Hepatocyte (in vitro differentiated cells): ENCODE measurements at regions not wholly inside any gene's neighbourhood (a gene's known extent, or its start where the extent isn't known, plus 50 kb on each side); places are given as distances from the start of the nearest gene placed in this dataset.
A peak's percentile ranks its signal among the peaks of the same experiment; 100 is the strongest.

ENCODE experiments used
- DNase-seq: peaks from one replicate; pipeline ENCODE4 v3.0.0-alpha.2; 2016; ENCODE audit warnings: low spot score
- H2AFZ ChIP-seq: fragments of 200-600 bp; sonication (generic); 2 replicates; pipeline ENCODE4 v1.6.0; 2016; ENCODE audit warnings: antibody characterized with exemption, mild to moderate bottlenecking
- H3K27ac ChIP-seq: fragments of 200-600 bp; sonication (generic); 2 replicates; pipeline ENCODE4 v1.5.1; 2016; ENCODE audit warnings: mild to moderate bottlenecking
- H3K27me3 ChIP-seq: fragments of 200-600 bp; sonication (generic); 2 replicates; pipeline ENCODE4 v1.6.1; 2016
- H3K36me3 ChIP-seq: fragments of 200-600 bp; sonication (generic); replicated peaks from 2 replicates; pipeline ENCODE4 v1.5.1; 2016; ENCODE audit warnings: low read depth; ENCODE audit not compliant: insufficient read depth
- H3K4me1 ChIP-seq: fragments of 200-600 bp; sonication (generic); 2 replicates; pipeline ENCODE4 v1.5.1; 2016; ENCODE audit warnings: mild to moderate bottlenecking, moderate library complexity; ENCODE audit not compliant: insufficient read depth
- H3K4me2 ChIP-seq: fragments of 200-600 bp; sonication (generic); 2 replicates; pipeline ENCODE4 v1.6.0; 2016
- H3K4me3 ChIP-seq: fragments of 200-600 bp; sonication (generic); 2 replicates; pipeline ENCODE4 v1.5.1; 2016; ENCODE audit warnings: mild to moderate bottlenecking
- H3K79me2 ChIP-seq: fragments of 200-600 bp; sonication (generic); 2 replicates; pipeline ENCODE4 v1.6.0; 2017; ENCODE audit warnings: mild to moderate bottlenecking
- H3K9me2 ChIP-seq: fragments of 200-600 bp; sonication (generic); replicated peaks from 2 replicates; pipeline ENCODE4 v1.6.0; 2017; ENCODE audit warnings: mild to moderate bottlenecking; ENCODE audit not compliant: insufficient read depth
- H3K9me3 ChIP-seq: fragments of 200-600 bp; sonication (generic); 2 replicates; pipeline ENCODE4 v1.5.1; 2016; ENCODE audit warnings: low read depth, mild to moderate bottlenecking
- H4K20me1 ChIP-seq: fragments of 200-600 bp; sonication (generic); 2 replicates; pipeline ENCODE4 v1.6.0; 2016; ENCODE audit warnings: mild to moderate bottlenecking; ENCODE audit not compliant: insufficient read depth, poor library complexity, severe bottlenecking
- CTCF ChIP-seq: fragments of 200-600 bp; sonication (generic); IDR thresholded peaks from 2 replicates; pipeline ENCODE4 v1.5.1; 2016; ENCODE audit warnings: antibody characterized with exemption, mild to moderate bottlenecking; ENCODE audit not compliant: poor library complexity
- EZH2 ChIP-seq: fragments of 200-600 bp; sonication (generic); IDR thresholded peaks from 2 replicates; pipeline ENCODE4 v1.6.1; 2016; ENCODE audit warnings: antibody characterized with exemption, mild to moderate bottlenecking, borderline replicate concordance
- EZH2phosphoT487 ChIP-seq: fragments of 200-600 bp; sonication (generic); IDR thresholded peaks from one replicate; pipeline ENCODE4 v1.6.1; 2018; ENCODE audit warnings: antibody characterized with exemption, mild to moderate bottlenecking, low read depth, moderate library complexity; ENCODE audit not compliant: unreplicated experiment, severe bottlenecking
- WGBS: methylation state at CpG from one replicate; pipeline ENCODE4 v1.1.6; 2016; ENCODE audit warnings: low lambda C conversion rate; ENCODE audit errors: missing lambda C conversion rate; 5-methylcytosine and 5-hydroxymethylcytosine counted together

GRCh38 chr9:676780-677438, 164.6 kb upstream of the DMRT1 start:
- TF ChIP-seq EZH2 (no peak), EZH2phosphoT487 (no peak), CTCF (no peak)
- peak overlapping the region; percentile 28 for H2AFZ ChIP-seq
- WGBS = 39% methylated on average over 3 of the region's 3 CpGs

GRCh38 chr9:677461-678097, 163.9 kb upstream of the DMRT1 start:
- H3K9me3 ChIP-seq = no peaks in the 10 kb centered on the region
- H3K4me2 ChIP-seq = peak overlapping the region; percentile 71
- TF ChIP-seq CTCF (no peak), EZH2phosphoT487 (no peak), EZH2 (no peak)
- DNase-seq = no peak
- H3K4me1 ChIP-seq = peaks cover 21% of the 10 kb centered on the region
- H3K36me3 ChIP-seq = no peaks in the 10 kb centered on the region
- no peaks in the 10 kb centered on the region for H3K9me2 ChIP-seq
- peak overlapping the region; percentile 52 for H3K27ac ChIP-seq
- peaks cover 7% of the 10 kb centered on the region for H3K79me2 ChIP-seq
- H3K27me3 ChIP-seq = no peaks in the 10 kb centered on the region
- no peak overlapping the region for H3K4me3 ChIP-seq
- 74% methylated on average over 11 of the region's 11 CpGs for WGBS
- no peaks in the 10 kb centered on the region for H4K20me1 ChIP-seq
- H2AFZ ChIP-seq = no peak overlapping the region

More at GRCh38 chr9:676780-677438, 164.6 kb upstream of the DMRT1 start:
- H3K4me1 ChIP-seq = peaks cover 21% of the 10 kb centered on the region
- H3K9me2 ChIP-seq = no peaks in the 10 kb centered on the region
- H3K36me3 ChIP-seq = no peaks in the 10 kb centered on the region
- peak overlapping the region; percentile 71 for H3K4me2 ChIP-seq
- no peak overlapping the region for H3K4me3 ChIP-seq
- no peaks in the 10 kb centered on the region for H3K9me3 ChIP-seq
- H3K79me2 ChIP-seq = peaks cover 7% of the 10 kb centered on the region
- no peaks in the 10 kb centered on the region for H4K20me1 ChIP-seq
- H3K27me3 ChIP-seq = no peaks in the 10 kb centered on the region
- peak overlapping the region; percentile 52 for H3K27ac ChIP-seq
- no peak for DNase-seq

- Histone ChIP-seq H3K4me3 (no peak overlapping the region), H2AFZ (no peak overlapping the region), H3K27ac (no peak overlapping the region), H3K79me2 (peaks cover 7% of the 10 kb centered on the region), H3K9me2 (no peaks in the 10 kb centered on the region), H3K36me3 (no peaks in the 10 kb centered on the region), H3K9me3 (no peaks in the 10 kb centered on the region), H4K20me1 (no peaks in the 10 kb centered on the region), H3K27me3 (no peaks in the 10 kb centered on the region), H3K4me2 (no peak overlapping the region), H3K4me1 (peaks cover 16% of the 10 kb centered on the region)
- TF ChIP-seq CTCF = no peak
- no peak for TF ChIP-seq EZH2
- no peak for DNase-seq
- 96% methylated on average over 1 of the region's 1 CpG for WGBS
Measured at GRCh38 chr9:678897-679296, 162.6 kb upstream of the DMRT1 start.
